ENCODE measurements at regions not wholly inside any gene's neighbourhood (a gene's known extent, or its start where the extent isn't known, plus 50 kb on each side); places are given as distances from the start of the nearest gene placed in this dataset.

DNA sequence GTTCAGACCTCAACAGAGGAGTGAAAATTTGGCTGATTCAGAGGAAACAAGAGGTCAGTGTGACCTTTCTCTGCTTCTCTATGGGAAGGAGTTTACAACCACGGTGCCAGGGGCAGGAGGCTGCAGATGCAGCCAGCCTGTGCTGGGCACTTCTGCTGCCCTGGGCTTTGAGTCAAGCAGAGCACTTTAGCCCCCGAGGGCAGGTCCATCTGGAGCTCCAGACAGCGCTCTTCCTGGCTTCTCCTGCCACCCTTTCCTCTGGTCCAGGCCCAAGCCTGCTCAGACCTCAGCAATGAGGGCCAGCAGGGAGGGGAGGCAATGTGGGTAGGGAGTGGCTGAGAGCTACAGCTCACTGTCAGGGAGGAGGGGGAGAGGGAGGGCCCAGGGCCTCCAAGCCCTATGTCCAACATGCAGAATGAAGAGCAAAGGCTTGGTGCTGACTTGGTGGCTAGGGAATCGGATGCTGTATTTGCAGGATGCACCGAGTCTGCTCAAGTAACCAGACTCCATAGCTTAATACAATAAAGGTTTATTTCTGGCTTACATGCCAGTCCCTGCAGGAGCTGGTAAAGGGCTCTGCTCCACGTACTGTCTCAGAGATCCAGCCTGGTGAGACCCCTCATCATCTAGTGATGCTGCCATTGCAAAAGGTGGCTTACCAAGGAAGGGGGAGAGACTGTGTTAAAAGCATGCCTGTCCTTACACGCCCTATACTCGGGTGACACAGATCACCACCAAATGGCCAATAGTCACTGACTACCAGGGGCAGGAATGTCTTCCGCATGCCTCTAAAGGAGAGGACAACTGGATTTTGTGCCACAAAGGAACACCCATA is 481.6 kb downstream of the RPS24 start:
- TF ChIP-seq, protein P1, sequence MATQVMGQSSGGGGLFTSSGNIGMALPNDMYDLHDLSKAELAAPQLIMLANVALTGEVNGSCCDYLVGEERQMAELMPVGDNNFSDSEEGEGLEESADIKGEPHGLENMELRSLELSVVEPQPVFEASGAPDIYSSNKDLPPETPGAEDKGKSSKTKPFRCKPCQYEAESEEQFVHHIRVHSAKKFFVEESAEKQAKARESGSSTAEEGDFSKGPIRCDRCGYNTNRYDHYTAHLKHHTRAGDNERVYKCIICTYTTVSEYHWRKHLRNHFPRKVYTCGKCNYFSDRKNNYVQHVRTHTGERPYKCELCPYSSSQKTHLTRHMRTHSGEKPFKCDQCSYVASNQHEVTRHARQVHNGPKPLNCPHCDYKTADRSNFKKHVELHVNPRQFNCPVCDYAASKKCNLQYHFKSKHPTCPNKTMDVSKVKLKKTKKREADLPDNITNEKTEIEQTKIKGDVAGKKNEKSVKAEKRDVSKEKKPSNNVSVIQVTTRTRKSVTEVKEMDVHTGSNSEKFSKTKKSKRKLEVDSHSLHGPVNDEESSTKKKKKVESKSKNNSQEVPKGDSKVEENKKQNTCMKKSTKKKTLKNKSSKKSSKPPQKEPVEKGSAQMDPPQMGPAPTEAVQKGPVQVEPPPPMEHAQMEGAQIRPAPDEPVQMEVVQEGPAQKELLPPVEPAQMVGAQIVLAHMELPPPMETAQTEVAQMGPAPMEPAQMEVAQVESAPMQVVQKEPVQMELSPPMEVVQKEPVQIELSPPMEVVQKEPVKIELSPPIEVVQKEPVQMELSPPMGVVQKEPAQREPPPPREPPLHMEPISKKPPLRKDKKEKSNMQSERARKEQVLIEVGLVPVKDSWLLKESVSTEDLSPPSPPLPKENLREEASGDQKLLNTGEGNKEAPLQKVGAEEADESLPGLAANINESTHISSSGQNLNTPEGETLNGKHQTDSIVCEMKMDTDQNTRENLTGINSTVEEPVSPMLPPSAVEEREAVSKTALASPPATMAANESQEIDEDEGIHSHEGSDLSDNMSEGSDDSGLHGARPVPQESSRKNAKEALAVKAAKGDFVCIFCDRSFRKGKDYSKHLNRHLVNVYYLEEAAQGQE (IDR thresholded peaks at IDR 0.05; ENCODE audit: insufficient read depth in 1 of 2, low read depth in 2 of 2, low read length in 2 of 2) = no peak
- no peak for TF ChIP-seq POLR2AphosphoS5 (IDR thresholded peaks at IDR 0.05; ENCODE audit: low read depth, low read length)
- no peak for TF ChIP-seq SIN3A (IDR thresholded peaks at IDR 0.05; ENCODE audit: borderline replicate concordance, insufficient read depth, low read length)
- TF ChIP-seq TAF1 (IDR thresholded peaks at IDR 0.05; ENCODE audit: borderline replicate concordance, insufficient read depth, low read length) = no peak
